ENCODE measurements at regions not wholly inside any gene's neighbourhood (a gene's known extent, or its start where the extent isn't known, plus 50 kb on each side); places are given as distances from the start of the nearest gene placed in this dataset.

DNA sequence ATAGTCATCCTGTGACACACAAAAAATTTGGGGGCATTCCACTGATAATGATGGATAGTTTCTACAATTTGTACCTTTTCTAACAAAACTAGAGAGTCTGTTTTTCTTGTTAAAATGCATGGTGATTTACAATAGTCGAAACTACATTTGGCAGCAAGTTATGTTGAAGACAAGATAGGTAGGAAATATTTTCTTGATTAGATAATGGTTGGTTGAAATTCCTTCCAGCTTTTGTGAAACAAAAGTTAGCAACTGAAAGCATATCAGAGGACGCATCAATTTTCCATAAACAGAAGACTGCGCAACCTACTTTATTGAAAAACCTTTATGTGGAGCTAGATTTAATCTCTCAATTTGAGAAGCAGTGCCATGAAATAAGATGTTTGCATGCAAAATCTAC lies 155.8 kb upstream of the GLI3 start:
- 73 to 100% (median 89%) methylated on average over 1 to 3 of the region's 3 CpGs for WGBS, 10 experiments
- H3K4me1 ChIP-seq (replicated peaks in 1 of 2) = no peaks in the 10 kb centered on the region
- no peak overlapping the region for H3K27ac ChIP-seq
- no peak for ATAC-seq (replicated peaks in 6 of 8)
- no peak overlapping the region for H3K4me3 ChIP-seq
- in situ Hi-C loops (cut with MboI; ENCODE audit: low pct_unique_long_range_greater_than_20kb in 2 of 9, low sequenced_read_pairs in 9 of 9, unreplicated experiment in 9 of 9) = no loop called here

DNA sequence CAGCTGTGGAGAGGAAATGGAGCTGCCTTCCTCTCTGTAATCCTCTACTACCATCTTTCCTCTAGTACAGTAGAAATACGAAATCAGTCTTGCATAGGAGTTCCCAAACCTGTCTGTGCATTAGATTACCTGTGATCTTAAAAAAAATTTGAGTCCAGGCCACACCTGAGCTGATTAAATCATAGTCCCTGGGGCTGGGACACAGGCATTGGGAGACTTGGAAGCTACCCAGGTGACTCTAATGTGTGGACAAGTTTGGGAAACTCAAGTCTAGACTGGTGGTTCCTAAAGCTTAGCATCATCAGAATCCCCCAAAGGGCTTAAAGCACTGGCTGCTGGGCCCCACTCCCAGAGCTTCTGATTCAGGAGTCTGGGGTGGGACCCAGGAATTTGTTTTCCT lies 152.7 kb upstream of the GLI3 start:
- Histone ChIP-seq H3K27ac (no peak overlapping the region), H3K4me1 (replicated peaks in 1 of 2) (no peaks in the 10 kb centered on the region), H3K4me3 (no peak overlapping the region)
- WGBS, 10 experiments = 29 to 71% (median 33%) methylated on average over 1 of the region's 1 CpG; no CpG with 5 or more reads in 7 of the 10 experiments
- ATAC-seq (replicated peaks in 6 of 8) = no peak
- in situ Hi-C loops (cut with MboI; ENCODE audit: low pct_unique_long_range_greater_than_20kb in 2 of 9, low sequenced_read_pairs in 9 of 9, unreplicated experiment in 9 of 9) = no loop called here

DNA sequence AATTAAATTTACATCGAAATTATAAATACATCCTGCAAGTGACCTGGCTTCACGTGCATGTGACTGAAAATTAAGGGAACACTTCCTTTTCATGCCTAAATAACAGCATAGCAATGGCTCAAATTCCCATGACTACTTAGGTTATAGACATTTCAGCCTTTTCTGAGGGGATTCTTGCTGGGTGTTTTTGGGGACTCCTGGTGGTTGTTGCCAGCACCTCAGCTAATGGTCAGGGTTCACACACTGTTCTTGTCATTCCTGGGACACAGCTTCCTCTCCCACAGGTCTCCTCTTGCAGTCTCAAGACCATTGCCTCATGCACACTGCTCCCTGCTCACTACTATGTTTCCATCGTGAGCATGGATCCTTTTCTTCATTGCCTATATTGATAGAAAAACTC lies 148.9 kb upstream of the GLI3 start:
- in situ Hi-C loops (cut with MboI; ENCODE audit: low pct_unique_long_range_greater_than_20kb in 2 of 9, low sequenced_read_pairs in 9 of 9, unreplicated experiment in 9 of 9) = no loop called here
- 50 to 100% (median 100%) methylated on average over 1 to 3 of the region's 3 CpGs; no CpG with 5 or more reads in 1 of the 10 experiments for WGBS, 10 experiments
- Histone ChIP-seq H3K4me1 (replicated peaks in 1 of 2) (no peaks in the 10 kb centered on the region), H3K27ac (no peak overlapping the region), H3K4me3 (no peak overlapping the region)
- no peak for ATAC-seq (replicated peaks in 6 of 8)

DNA sequence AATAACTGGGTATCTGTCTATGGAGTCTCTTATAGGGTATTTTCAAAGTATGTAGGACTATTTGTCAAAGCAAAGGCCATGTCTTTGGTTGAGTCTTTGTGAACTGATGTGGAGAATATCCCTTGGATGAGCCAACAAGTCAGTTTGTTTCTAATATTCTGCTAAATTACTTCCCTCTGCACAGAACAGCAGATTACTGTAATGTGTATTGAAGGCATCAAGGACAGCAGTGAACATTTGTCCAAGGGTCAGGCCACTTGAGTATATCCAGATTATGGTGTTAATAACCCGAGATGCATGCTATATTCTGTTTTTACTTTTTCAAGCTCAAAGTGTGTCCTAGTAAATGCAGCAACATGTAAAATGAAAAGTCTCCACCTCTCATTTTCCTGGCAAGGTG lies 144.2 kb upstream of the GLI3 start:
- Histone ChIP-seq H3K4me1 (replicated peaks in 1 of 2) (peaks cover 0 to 7% of the 10 kb centered on the region in 2 donors), H3K4me3 (no peak overlapping the region), H3K27ac (no peak overlapping the region)
- no peak for ATAC-seq (replicated peaks in 6 of 8)
- 14 to 100% (median 52%) methylated on average over 1 of the region's 1 CpG; no CpG with 5 or more reads in 4 of the 10 experiments for WGBS, 10 experiments
- in situ Hi-C loops (cut with MboI; ENCODE audit: low pct_unique_long_range_greater_than_20kb in 2 of 9, low sequenced_read_pairs in 9 of 9, unreplicated experiment in 9 of 9) = no loop called here

DNA sequence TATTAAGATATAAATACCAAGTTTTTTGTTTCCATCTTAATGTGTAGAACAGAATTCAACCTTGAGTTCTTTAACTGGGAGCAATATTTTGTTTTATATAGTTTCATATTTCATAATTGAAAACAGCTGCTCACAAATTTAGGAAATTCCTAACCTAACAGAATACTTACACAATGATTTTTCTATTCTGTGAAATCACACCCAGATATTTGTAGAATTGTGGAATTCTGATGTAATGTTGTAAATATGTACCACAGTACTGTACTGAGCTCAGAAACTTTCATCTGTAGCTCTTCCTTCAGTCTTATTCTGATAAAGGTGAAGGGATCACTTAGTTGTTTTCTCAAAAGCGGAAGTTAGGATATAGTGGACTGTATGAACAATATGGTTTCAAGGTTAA lies 143.4 kb upstream of the GLI3 start:
- peaks cover 0 to 7% of the 10 kb centered on the region in 2 donors for H3K4me1 ChIP-seq (replicated peaks in 1 of 2)
- no peak overlapping the region for H3K27ac ChIP-seq
- peak in 2 of 8 experiments; percentile 51 to 66 for ATAC-seq (replicated peaks in 6 of 8)
- H3K4me3 ChIP-seq = no peak overlapping the region
- 50 to 100% (median 100%) methylated on average over 1 of the region's 1 CpG; no CpG with 5 or more reads in 3 of the 10 experiments for WGBS, 10 experiments
- in situ Hi-C loops (cut with MboI; ENCODE audit: low pct_unique_long_range_greater_than_20kb in 2 of 9, low sequenced_read_pairs in 9 of 9, unreplicated experiment in 9 of 9) = no loop called here

DNA sequence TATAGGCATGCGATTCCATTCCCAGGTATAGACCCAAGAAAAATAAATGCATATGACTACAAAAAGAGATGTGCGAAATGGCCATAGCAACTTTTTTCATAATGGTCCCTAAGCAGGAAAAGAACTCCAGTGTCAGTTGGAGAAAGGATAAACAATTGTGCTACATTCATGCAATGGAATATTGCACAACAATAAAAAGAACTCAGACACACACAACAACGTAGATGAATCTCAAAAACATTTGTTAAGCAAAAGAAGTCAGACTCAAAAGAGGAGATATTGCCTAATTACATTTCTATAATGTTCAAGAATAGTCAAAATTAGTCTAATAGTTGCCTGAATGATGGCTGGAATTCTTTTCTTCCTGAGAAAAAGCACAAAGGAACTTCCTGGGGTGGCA lies 141.1 kb upstream of the GLI3 start:
- in situ Hi-C loops (cut with MboI; ENCODE audit: low pct_unique_long_range_greater_than_20kb in 2 of 9, low sequenced_read_pairs in 9 of 9, unreplicated experiment in 9 of 9) = no loop called here
- H3K4me1 ChIP-seq (replicated peaks in 1 of 2) = peaks cover 0 to 7% of the 10 kb centered on the region in 2 donors
- 64 to 85% (median 73%) methylated on average over 1 to 3 of the region's 3 CpGs; no CpG with 5 or more reads in 1 of the 10 experiments for WGBS, 10 experiments
- ATAC-seq (replicated peaks in 6 of 8) = no peak
- no peak overlapping the region for H3K27ac ChIP-seq
- H3K4me3 ChIP-seq = no peak overlapping the region

DNA sequence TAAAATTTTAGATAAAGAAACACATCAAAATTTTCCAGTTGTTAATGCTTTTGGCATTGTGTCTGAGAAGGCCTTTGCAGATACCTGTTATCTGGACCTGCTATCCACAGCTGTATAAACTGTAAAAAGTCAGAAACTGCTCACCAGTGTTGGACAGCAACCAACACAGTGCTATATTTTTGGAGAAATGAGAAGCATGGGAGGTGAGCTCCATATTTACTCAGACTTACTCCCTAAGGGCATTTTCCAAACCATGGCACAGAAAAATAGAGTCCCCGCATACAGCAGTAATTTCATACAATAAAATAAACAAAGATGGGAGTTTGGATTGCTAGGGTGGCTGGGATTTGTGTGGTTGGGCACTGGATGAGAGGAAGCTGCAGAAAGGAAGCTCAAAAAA lies 136.3 kb upstream of the GLI3 start:
- WGBS, 10 experiments = 20 to 100% (median 86%) methylated on average over 1 of the region's 1 CpG; no CpG with 5 or more reads in 3 of the 10 experiments
- in situ Hi-C loops (cut with MboI; ENCODE audit: low pct_unique_long_range_greater_than_20kb in 2 of 9, low sequenced_read_pairs in 9 of 9, unreplicated experiment in 9 of 9) = no loop called here
- peaks cover 0 to 5% of the 10 kb centered on the region in 2 donors for H3K4me1 ChIP-seq (replicated peaks in 1 of 2)
- no peak overlapping the region for H3K4me3 ChIP-seq
- no peak for ATAC-seq (replicated peaks in 6 of 8)
- no peak overlapping the region for H3K27ac ChIP-seq

DNA sequence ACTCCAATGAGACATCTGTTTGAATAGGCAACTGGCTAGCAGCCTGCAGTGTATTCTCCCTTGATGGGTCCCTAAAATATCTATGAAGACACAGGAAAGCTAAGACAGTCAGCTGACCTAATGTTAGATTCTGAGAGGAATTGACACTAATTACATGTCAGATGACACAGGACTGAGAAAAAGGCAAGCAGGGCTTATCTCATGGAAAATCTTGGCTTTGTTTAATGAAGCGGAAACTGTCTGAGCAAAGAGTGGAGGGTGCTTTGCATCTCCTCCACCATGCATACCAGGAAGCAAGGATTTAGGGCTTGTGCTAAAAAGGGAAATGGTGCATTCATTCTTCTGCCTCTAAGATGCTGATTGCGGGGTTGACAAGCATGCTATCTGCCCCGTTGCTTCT lies 135.5 kb upstream of the GLI3 start:
- Histone ChIP-seq H3K27ac (no peak overlapping the region), H3K4me3 (no peak overlapping the region), H3K4me1 (replicated peaks in 1 of 2) (peaks cover 0 to 5% of the 10 kb centered on the region in 2 donors)
- peak in 7 of 8 experiments; percentile 40 to 98 (median 84) for ATAC-seq (replicated peaks in 6 of 8)
- 40 to 100% (median 64%) methylated on average over 1 to 3 of the region's 3 CpGs; no CpG with 5 or more reads in 3 of the 10 experiments for WGBS, 10 experiments
- in situ Hi-C loops (cut with MboI; ENCODE audit: low pct_unique_long_range_greater_than_20kb in 2 of 9, low sequenced_read_pairs in 9 of 9, unreplicated experiment in 9 of 9) = no loop called here

DNA sequence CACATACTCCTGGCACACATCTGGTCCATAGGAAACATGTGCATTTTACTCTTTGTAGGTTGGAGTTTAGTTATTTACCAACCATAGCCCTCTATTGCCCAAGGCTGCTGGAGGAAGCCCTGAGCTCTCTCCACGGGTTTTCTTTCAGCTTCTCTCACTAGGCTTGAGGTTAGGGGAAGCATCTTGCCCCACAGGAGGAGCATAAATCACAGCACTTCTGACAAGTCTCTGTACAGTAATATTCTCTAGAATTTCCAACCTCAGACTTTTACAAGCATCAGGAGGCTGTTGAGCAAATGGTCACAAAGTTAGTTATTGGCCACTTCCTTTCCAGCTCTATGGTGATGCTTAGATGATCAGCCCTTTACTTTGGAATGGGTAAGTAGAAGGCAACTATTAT lies 122.9 kb upstream of the GLI3 start:
- H3K4me3 ChIP-seq = no peak overlapping the region
- H3K27ac ChIP-seq = no peak overlapping the region
- H3K4me1 ChIP-seq (replicated peaks in 1 of 2) = no peaks in the 10 kb centered on the region
- in situ Hi-C loops (cut with MboI; ENCODE audit: low pct_unique_long_range_greater_than_20kb in 2 of 9, low sequenced_read_pairs in 9 of 9, unreplicated experiment in 9 of 9) = no loop called here
- no peak for ATAC-seq (replicated peaks in 6 of 8)
- 67 to 86% (median 80%) methylated on average over 1 of the region's 1 CpG; no CpG with 5 or more reads in 7 of the 10 experiments for WGBS, 10 experiments

DNA sequence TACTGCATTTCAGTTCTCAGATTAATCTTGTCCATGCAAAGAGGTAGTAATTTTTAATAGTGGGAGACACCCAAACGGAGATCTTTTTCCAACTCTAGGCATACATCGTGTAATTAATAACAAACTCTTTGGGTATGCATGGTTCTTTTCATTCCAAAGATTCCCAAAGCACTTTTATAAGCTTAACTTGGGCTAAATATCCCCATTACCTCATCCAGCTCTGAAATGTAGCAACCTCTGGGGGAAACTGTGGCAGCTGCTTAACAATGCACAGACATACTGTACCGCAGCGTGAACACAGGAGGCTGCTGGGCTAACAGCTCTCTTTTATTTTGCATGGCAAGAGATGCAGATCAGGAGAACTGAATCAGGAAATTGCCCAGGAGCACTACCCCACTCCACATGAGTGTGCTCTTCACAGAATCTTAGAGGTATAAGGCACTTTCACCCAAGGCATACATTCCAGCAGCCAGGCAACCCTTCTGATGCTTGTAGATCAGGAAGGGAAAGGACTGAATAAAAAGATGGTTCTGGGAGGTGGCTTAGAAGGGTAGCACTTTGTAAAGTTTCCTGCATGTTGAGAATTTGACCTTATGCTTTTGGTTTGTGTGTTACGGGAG lies 114.4 kb upstream of the GLI3 start:
- in situ Hi-C loops (cut with MboI; ENCODE audit: low pct_unique_long_range_greater_than_20kb in 2 of 9, low sequenced_read_pairs in 9 of 9, unreplicated experiment in 9 of 9) = no loop called here
- 13 to 100% (median 78%) methylated on average over 1 to 4 of the region's 5 CpGs; no CpG with 5 or more reads in 1 of the 10 experiments for WGBS, 10 experiments
- H3K4me3 ChIP-seq = no peak overlapping the region
- peaks cover 0 to 5% of the 10 kb centered on the region in 2 donors for H3K4me1 ChIP-seq (replicated peaks in 1 of 2)
- peak in 1 of 8 experiments; percentile 37 for ATAC-seq (replicated peaks in 6 of 8)
- H3K27ac ChIP-seq = no peak overlapping the region

DNA sequence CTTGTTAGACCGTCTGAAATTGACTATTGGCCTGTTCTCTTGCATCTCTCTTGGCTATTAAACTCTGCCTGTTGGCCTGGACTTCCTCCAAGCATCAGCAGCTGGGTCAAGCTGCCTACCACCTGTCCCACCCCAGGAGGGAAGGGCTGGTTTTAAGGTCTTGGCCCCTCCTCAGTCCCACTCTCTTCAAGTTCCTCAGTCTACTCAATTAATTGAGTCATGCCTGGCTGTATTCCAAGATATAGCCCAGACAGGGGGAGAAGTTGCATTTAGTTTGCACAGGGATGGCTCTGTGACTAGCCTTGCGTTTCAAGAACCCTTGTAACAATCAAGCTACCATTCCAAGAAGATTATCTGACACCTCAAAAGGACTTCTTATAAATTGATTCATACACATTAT lies 113.8 kb upstream of the GLI3 start:
- Histone ChIP-seq H3K4me1 (replicated peaks in 1 of 2) (peaks cover 0 to 5% of the 10 kb centered on the region in 2 donors), H3K4me3 (no peak overlapping the region), H3K27ac (no peak overlapping the region)
- in situ Hi-C loops (cut with MboI; ENCODE audit: low pct_unique_long_range_greater_than_20kb in 2 of 9, low sequenced_read_pairs in 9 of 9, unreplicated experiment in 9 of 9) = no loop called here
- 17 to 100% (median 82%) methylated on average over 1 to 2 of the region's 2 CpGs; no CpG with 5 or more reads in 4 of the 10 experiments for WGBS, 10 experiments
- no peak for ATAC-seq (replicated peaks in 6 of 8)

DNA sequence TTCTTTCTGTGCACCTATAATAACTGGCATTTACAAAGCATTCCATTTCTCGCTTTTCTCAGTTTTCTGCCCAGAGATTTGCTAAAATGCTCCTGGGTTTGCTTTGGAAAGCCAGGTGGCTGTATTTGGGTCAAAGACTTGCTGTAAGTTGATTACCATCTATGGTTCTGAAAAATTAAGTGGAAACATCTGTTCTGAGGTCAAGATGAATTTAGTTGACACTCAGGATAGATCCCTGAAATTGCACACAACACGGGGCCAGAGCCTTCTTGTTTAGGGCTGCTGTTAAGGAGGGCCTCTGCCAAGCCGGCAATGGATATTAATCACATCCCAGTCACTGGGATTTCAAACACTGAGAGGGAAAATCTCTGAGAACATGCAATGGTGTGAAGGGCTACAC lies 111.6 kb upstream of the GLI3 start:
- peaks cover 0 to 5% of the 10 kb centered on the region in 2 donors for H3K4me1 ChIP-seq (replicated peaks in 1 of 2)
- in situ Hi-C loops (cut with MboI; ENCODE audit: low pct_unique_long_range_greater_than_20kb in 2 of 9, low sequenced_read_pairs in 9 of 9, unreplicated experiment in 9 of 9) = no loop called here
- no peak overlapping the region for H3K27ac ChIP-seq
- no peak overlapping the region for H3K4me3 ChIP-seq
- no peak for ATAC-seq (replicated peaks in 6 of 8)
- 79 to 100% (median 88%) methylated on average over 1 to 3 of the region's 3 CpGs; no CpG with 5 or more reads in 3 of the 10 experiments for WGBS, 10 experiments

DNA sequence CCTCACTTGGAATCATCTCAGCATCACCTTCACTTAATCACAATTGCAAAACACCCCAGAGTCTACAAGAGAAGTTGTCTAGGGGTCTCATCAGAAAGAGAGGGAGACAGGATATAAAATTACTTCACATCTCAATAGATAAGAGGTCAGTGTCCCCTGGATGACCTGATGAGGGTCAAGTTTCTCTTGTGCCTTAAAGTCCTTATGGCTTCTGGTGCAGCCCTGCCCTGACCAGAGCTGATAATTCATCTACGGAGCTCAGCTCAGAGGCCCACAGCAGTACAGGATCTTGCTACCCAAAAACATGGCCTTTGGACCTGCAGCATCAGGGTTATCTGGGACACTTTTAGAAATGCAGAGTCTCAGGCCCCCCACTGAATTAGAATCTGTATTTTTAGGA lies 111.1 kb upstream of the GLI3 start:
- in situ Hi-C loops (cut with MboI; ENCODE audit: low pct_unique_long_range_greater_than_20kb in 2 of 9, low sequenced_read_pairs in 9 of 9, unreplicated experiment in 9 of 9) = no loop called here
- WGBS, 10 experiments = 75 to 100% (median 88%) methylated on average over 1 of the region's 1 CpG; no CpG with 5 or more reads in 7 of the 10 experiments

DNA sequence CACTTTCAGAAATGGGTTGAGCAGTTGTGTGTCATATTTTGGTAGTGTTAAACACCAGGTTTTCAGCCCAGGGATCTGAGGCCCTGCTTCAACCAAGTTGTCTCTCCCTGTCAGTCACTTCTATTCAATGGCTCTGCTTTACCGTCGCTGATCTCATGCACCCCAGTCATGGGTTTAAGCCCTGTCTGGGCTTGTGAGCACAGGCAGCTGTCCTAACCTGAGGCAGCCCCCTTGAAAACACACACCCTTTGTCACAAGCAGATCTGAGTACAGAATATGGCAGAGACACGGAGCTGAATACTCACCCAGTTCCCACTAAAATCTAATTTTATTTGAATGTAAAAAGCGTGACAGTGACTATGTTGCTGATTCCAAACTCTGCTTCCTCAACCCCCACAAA lies 110.6 kb upstream of the GLI3 start:
- no peak overlapping the region for H3K4me3 ChIP-seq
- in situ Hi-C loops (cut with MboI; ENCODE audit: low pct_unique_long_range_greater_than_20kb in 2 of 9, low sequenced_read_pairs in 9 of 9, unreplicated experiment in 9 of 9) = no loop called here
- ATAC-seq (replicated peaks in 6 of 8) = peak in 2 of 8 experiments; percentile 51 to 57
- H3K4me1 ChIP-seq (replicated peaks in 1 of 2) = peaks cover 0 to 5% of the 10 kb centered on the region in 2 donors
- 50 to 100% (median 73%) methylated on average over 1 to 4 of the region's 4 CpGs; no CpG with 5 or more reads in 2 of the 10 experiments for WGBS, 10 experiments
- H3K27ac ChIP-seq = no peak overlapping the region

More for the DNA sequence above, 111.1 kb upstream of the GLI3 start:
- ATAC-seq (replicated peaks in 6 of 8) = no peak
- H3K27ac ChIP-seq = no peak overlapping the region
- H3K4me1 ChIP-seq (replicated peaks in 1 of 2) = peaks cover 0 to 5% of the 10 kb centered on the region in 2 donors
- no peak overlapping the region for H3K4me3 ChIP-seq
